A549 (cell line): ENCODE measurements at regions not wholly inside any gene's neighbourhood (a gene's known extent, or its start where the extent isn't known, plus 50 kb on each side); places are given as distances from the start of the nearest gene placed in this dataset.
A peak's percentile ranks its signal among the peaks of the same experiment; 100 is the strongest.

Experiments
- ATAC-seq, 2 experiments: fragments of 200-7000 bp in 1 of 2; fragments of >200 bp in 1 of 2; cut with Nextera tagmentation in 1 of 2; cut with Tn5 transposase in 1 of 2; 3 replicates each; pipeline versions ENCODE4 v1.8.0 to v1.9.1; 2018 to 2020; ENCODE audit warnings: mild to moderate bottlenecking in 1 of 2, moderate library complexity in 1 of 2
- CTCF ChIA-PET: fragments of 300-600 bp; sonication (Branson Sonifier 250); formaldehyde crosslinking; extraction: SDS; loops from one replicate; lab custom pipeline; 2021; ENCODE audit warnings: antibody characterized with exemption, inconsistent platforms; lab: Yijun Ruan, JAX
- POLR2A ChIA-PET: fragments of 350-600 bp; formaldehyde crosslinking; extraction: SDS; loops from one replicate; lab custom pipeline; 2021; ENCODE audit warnings: antibody characterized with exemption, inconsistent platforms; lab: Yijun Ruan, JAX
- DNase-seq, 2 experiments: peaks; one replicate each; pipeline versions ENCODE4 v3.0.0 to v3.0.0-alpha.2; 2011 to 2016; ENCODE audit warnings: low read depth in 1 of 2, low spot score in 1 of 2
- FAIRE-seq: peaks from 2 replicates; lab custom pipeline; 2011; peaks lifted over from hg19 to GRCh38; lab: Jason Lieb, UNC
- H3K27ac ChIP-seq, 2 experiments: fragments of >200 bp; sonication (Bioruptor Twin); formaldehyde crosslinking; 3 replicates each; pipeline ENCODE4 v1.5.1; 2016 to 2017
- H3K4me1 ChIP-seq: fragments of >200 bp; sonication (Bioruptor Twin); formaldehyde crosslinking; 3 replicates; pipeline ENCODE4 v1.6.1; 2016
- H3K4me2 ChIP-seq: fragments of >200 bp; sonication (Bioruptor Twin); formaldehyde crosslinking; 3 replicates; pipeline ENCODE4 v1.6.1; 2016
- H3K4me3 ChIP-seq: fragments of >200 bp; sonication (Bioruptor Twin); formaldehyde crosslinking; 3 replicates; pipeline ENCODE4 v1.5.1; 2016
- H3K9me3 ChIP-seq: fragments of >200 bp; sonication (Bioruptor Twin); formaldehyde crosslinking; 3 replicates; pipeline ENCODE4 v1.6.1; 2016
- ATOH8 ChIP-seq: fragments of 250-450 bp; sonication (Bioruptor Pico); IDR thresholded peaks from 2 replicates; pipeline ENCODE4 v1.5.0; 2020; ENCODE audit warnings: low read depth, mild to moderate bottlenecking, moderate library complexity
- BCL3 ChIP-seq: fragments of >200 bp; sonication (Bioruptor Twin); formaldehyde crosslinking; IDR thresholded peaks from 3 replicates; pipeline ENCODE4 v1.6.1; 2016
- CBX2 ChIP-seq: fragments of 200-600 bp; sonication (generic); IDR thresholded peaks from 2 replicates; pipeline ENCODE4 v1.6.1; 2016; ENCODE audit warnings: low read depth, mild to moderate bottlenecking, borderline replicate concordance
- CHD4 ChIP-seq: fragments of 200-600 bp; sonication (generic); IDR thresholded peaks from 2 replicates; pipeline ENCODE4 v1.6.1; 2016; ENCODE audit warnings: antibody characterized with exemption, mild to moderate bottlenecking, borderline replicate concordance
- E2F6 ChIP-seq: IDR thresholded peaks from 2 replicates; pipeline ENCODE4 v1.6.1; 2012; ENCODE audit warnings: low read depth, borderline replicate concordance
- EHF ChIP-seq: fragments of 250-450 bp; sonication (Bioruptor Pico); IDR thresholded peaks from 2 replicates; pipeline ENCODE4 v1.5.0; 2020; ENCODE audit warnings: mild to moderate bottlenecking
- EHMT2 ChIP-seq: fragments of 200-600 bp; sonication (generic); IDR thresholded peaks from 2 replicates; pipeline ENCODE4 v1.6.1; 2016; ENCODE audit warnings: antibody characterized with exemption, low read depth, mild to moderate bottlenecking, moderate library complexity
- ELK1 ChIP-seq: fragments of 150-350 bp; IDR thresholded peaks from 2 replicates; pipeline ENCODE4 v1.6.1; 2014; ENCODE audit warnings: low read depth, mild to moderate bottlenecking, low read length
- EP300 ChIP-seq, 2 experiments: fragments of >200 bp; sonication (Bioruptor Twin); formaldehyde crosslinking; IDR thresholded peaks; 2 replicates in 1 of 2; 3 replicates in 1 of 2; pipeline ENCODE4 v1.6.1; 2016 to 2017
- FOSL2 ChIP-seq, 2 experiments: fragments of 450-650 bp in 1 of 2; fragments of >200 bp in 1 of 2; sonication (Bioruptor Twin) in 1 of 2; formaldehyde crosslinking; IDR thresholded peaks; 2 replicates each; pipeline versions ENCODE4 v1.5.0 to v1.6.1; 2016 to 2020; ENCODE audit warnings: mild to moderate bottlenecking in 1 of 2, moderate library complexity in 1 of 2
- JUNB ChIP-seq: fragments of >200 bp; sonication (Bioruptor Twin); formaldehyde crosslinking; IDR thresholded peaks from 2 replicates; pipeline ENCODE4 v1.6.1; 2016
- KDM1A ChIP-seq: fragments of 200-600 bp; sonication (generic); IDR thresholded peaks from 2 replicates; pipeline ENCODE4 v1.6.1; 2016; ENCODE audit warnings: low read depth, mild to moderate bottlenecking
- MAFK ChIP-seq: fragments of 450-650 bp; IDR thresholded peaks from 2 replicates; pipeline ENCODE4 v1.6.1; 2014; ENCODE audit not compliant: partially characterized antibody
- MAX ChIP-seq: IDR thresholded peaks from 2 replicates; pipeline ENCODE4 v1.6.1; 2012
- RAD21 ChIP-seq, 2 experiments: fragments of >200 bp in 1 of 2; sonication (Bioruptor Twin) in 1 of 2; formaldehyde crosslinking in 1 of 2; IDR thresholded peaks in 1 of 2; conservative IDR thresholded peaks in 1 of 2; 2 replicates in 1 of 2; 3 replicates in 1 of 2; pipeline ENCODE4 v1.6.1; 2012 to 2018; ENCODE audit warnings: inconsistent platforms in 1 of 2
- TFCP2L1 ChIP-seq: fragments of 250-450 bp; sonication (Bioruptor Pico); IDR thresholded peaks from 2 replicates; pipeline ENCODE4 v1.5.0; 2021; ENCODE audit warnings: mild to moderate bottlenecking
- TP53 ChIP-seq: fragments of 250-450 bp; sonication (Bioruptor Pico); IDR thresholded peaks from 2 replicates; pipeline ENCODE4 v1.5.0; 2021; ENCODE audit warnings: mild to moderate bottlenecking, moderate library complexity
- WGBS: methylation state at CpG from one replicate; pipeline ENCODE4 v1.1.6; 2017; ENCODE audit errors: missing lambda C conversion rate; 5-methylcytosine and 5-hydroxymethylcytosine counted together
- TF ChIP-seq, protein P1 (sequence below): fragments of 250-450 bp; sonication (Bioruptor Pico); IDR thresholded peaks from 2 replicates; pipeline ENCODE4 v1.5.0; 2021; ENCODE audit warnings: mild to moderate bottlenecking, moderate library complexity, borderline replicate concordance
- TF ChIP-seq, protein P2 (sequence below): fragments of 200-600 bp; sonication (generic); IDR thresholded peaks from 2 replicates; pipeline ENCODE4 v1.6.1; 2016; ENCODE audit warnings: antibody characterized with exemption, mild to moderate bottlenecking, moderate library complexity

GRCh38 chr12:107339932-107340331 lies 246.6 kb upstream of the CRY1 start:
- H3K4me3 ChIP-seq = no peak overlapping the region
- CTCF ChIA-PET = interaction anchor here (0.9 to 1.6 kb wide), 5 partner anchors 9 to 266 kb away, joined by 3 to 7 read pairs (median 4); no protein-coding TSS in a partner anchor
- ATAC-seq (no peak), FAIRE-seq (no peak), DNase-seq (no peak)
- peaks cover 89% of the 10 kb centered on the region for H3K4me1 ChIP-seq
- TF ChIP-seq MAFK = peak; percentile 80
- TF ChIP-seq, protein P1, sequence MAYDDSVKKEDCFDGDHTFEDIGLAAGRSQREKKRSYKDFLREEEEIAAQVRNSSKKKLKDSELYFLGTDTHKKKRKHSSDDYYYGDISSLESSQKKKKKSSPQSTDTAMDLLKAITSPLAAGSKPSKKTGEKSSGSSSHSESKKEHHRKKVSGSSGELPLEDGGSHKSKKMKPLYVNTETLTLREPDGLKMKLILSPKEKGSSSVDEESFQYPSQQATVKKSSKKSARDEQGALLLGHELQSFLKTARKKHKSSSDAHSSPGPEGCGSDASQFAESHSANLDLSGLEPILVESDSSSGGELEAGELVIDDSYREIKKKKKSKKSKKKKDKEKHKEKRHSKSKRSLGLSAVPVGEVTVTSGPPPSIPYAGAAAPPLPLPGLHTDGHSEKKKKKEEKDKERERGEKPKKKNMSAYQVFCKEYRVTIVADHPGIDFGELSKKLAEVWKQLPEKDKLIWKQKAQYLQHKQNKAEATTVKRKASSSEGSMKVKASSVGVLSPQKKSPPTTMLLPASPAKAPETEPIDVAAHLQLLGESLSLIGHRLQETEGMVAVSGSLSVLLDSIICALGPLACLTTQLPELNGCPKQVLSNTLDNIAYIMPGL = no peak
- H3K27ac ChIP-seq = peak overlapping the region; percentile 15 to 94; a peak in 3 of 6 replicates
- 65% methylated on average over 2 of the region's 2 CpGs for WGBS
- no peak overlapping the region; the same call in 2 of the 3 replicates for H3K4me2 ChIP-seq
- peaks cover 7% of the 10 kb centered on the region; the same call in 1 of the 3 replicates for H3K9me3 ChIP-seq
- POLR2A ChIA-PET = no interaction called here

GRCh38 chr12:107340898-107341297 lies 247.5 kb upstream of the CRY1 start:
- H3K4me3 ChIP-seq = no peak overlapping the region
- peaks cover 89% of the 10 kb centered on the region for H3K4me1 ChIP-seq
- peaks cover 7% of the 10 kb centered on the region; the same call in 1 of the 3 replicates for H3K9me3 ChIP-seq
- CTCF ChIA-PET = interaction anchor here (1.4 to 1.8 kb wide), 4 partner anchors 19 to 209 kb away, joined by 4 read pairs; a partner anchor contains a TSS
- H3K27ac ChIP-seq = peak overlapping the region; percentile 94 to 96; a peak in 5 of 6 replicates
- TF ChIP-seq BCL3 (no peak), TFCP2L1 (CRISPR knock-in tag) (no peak), MAX (no peak), E2F6 (no peak), EP300 (IDR thresholded peaks at IDR 0.05) (no peak), FOSL2 (IDR thresholded peaks at IDR 0.05) (no peak), FOSL2 (CRISPR knock-in tag; IDR thresholded peaks at IDR 0.05) (no peak), EHF (CRISPR knock-in tag) (no peak), CHD4 (no peak)
- FAIRE-seq (no peak), ATAC-seq (no peak), DNase-seq (no peak)
- POLR2A ChIA-PET = no interaction called here
- WGBS = 91% methylated on average over 5 of the region's 5 CpGs
- no peak overlapping the region for H3K4me2 ChIP-seq

DNA sequence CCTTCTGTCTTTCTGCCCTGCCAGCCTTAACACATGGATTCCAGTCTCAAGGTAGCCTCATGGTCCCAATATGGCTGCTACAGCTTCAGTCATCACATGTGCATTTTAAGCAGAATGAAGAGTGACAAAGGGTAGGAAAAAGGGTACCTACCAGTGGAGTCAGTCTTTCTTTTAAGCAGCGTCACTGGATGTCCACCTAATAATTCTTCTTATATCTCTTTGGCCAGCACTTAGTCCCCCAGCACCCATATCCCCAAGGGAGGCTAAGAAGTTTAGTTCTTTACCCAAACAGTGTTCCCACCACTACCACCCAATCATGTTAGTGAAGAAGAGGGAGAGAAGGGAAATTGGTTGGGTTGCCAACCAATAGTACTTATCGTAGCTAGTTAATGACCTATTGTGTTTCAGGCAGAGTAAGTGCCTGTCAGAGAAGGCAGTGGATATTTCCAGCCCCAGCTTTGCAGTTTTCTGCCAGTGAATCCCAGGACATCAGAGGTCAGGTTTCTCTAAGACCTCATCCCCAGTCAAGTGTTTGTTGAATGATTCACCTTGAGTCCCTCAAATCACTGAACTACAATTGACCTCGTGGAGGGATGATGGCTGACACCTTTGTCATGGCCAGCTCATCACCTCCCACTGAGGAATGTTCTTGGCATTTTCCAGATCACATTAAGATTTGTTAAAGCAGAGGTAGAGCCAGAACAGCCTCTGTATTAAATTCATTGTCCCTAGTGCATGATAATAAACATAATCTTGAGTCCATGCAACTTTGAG lies 250.9 kb upstream of the CRY1 start:
- ChIA-PET POLR2A (interaction anchor here (1.2 to 1.9 kb wide), 4 partner anchors 8 to 24 kb away, joined by 3 to 7 read pairs (median 5); no protein-coding TSS in a partner anchor), CTCF (interaction anchor here (0.9 to 4.1 kb wide), 5 partner anchors 13 to 61 kb away, joined by 3 to 34 read pairs (median 7); no protein-coding TSS in a partner anchor)
- Histone ChIP-seq H3K9me3 (peaks cover 15% of the 10 kb centered on the region; the same call in 2 of the 3 replicates), H3K4me1 (peaks cover 87% of the 10 kb centered on the region), H3K4me2 (peak overlapping the region; percentile 59), H3K27ac (peak overlapping the region; percentile 94 to 96), H3K4me3 (peak overlapping the region; percentile 3; the same call in 1 of the 3 replicates)
- 19% methylated on average over 3 of the region's 3 CpGs for WGBS
- peak; percentile 81 to 82 for ATAC-seq
- peak; percentile 99 for FAIRE-seq
- peak; percentile 95 to 96 for DNase-seq
- TF ChIP-seq MAFK = no peak
- no peak for TF ChIP-seq TP53 (CRISPR knock-in tag)
- TF ChIP-seq, protein P2, sequence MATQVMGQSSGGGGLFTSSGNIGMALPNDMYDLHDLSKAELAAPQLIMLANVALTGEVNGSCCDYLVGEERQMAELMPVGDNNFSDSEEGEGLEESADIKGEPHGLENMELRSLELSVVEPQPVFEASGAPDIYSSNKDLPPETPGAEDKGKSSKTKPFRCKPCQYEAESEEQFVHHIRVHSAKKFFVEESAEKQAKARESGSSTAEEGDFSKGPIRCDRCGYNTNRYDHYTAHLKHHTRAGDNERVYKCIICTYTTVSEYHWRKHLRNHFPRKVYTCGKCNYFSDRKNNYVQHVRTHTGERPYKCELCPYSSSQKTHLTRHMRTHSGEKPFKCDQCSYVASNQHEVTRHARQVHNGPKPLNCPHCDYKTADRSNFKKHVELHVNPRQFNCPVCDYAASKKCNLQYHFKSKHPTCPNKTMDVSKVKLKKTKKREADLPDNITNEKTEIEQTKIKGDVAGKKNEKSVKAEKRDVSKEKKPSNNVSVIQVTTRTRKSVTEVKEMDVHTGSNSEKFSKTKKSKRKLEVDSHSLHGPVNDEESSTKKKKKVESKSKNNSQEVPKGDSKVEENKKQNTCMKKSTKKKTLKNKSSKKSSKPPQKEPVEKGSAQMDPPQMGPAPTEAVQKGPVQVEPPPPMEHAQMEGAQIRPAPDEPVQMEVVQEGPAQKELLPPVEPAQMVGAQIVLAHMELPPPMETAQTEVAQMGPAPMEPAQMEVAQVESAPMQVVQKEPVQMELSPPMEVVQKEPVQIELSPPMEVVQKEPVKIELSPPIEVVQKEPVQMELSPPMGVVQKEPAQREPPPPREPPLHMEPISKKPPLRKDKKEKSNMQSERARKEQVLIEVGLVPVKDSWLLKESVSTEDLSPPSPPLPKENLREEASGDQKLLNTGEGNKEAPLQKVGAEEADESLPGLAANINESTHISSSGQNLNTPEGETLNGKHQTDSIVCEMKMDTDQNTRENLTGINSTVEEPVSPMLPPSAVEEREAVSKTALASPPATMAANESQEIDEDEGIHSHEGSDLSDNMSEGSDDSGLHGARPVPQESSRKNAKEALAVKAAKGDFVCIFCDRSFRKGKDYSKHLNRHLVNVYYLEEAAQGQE = no peak
- TF ChIP-seq ATOH8 = peak; percentile 33; the same call in 1 of the 2 replicates
- TF ChIP-seq ELK1 = no peak
- TF ChIP-seq CHD4 = no peak
- TF ChIP-seq JUNB = peak; percentile 95
- no peak for TF ChIP-seq EHMT2
- no peak for TF ChIP-seq CBX2
- TF ChIP-seq KDM1A = no peak
- peak; percentile 17 to 45 for TF ChIP-seq RAD21 (conservative IDR thresholded peaks at IDR 0.05 in 1 of 2, IDR thresholded peaks at IDR 0.05 in 1 of 2)
